ENCODE measurements at regions not wholly inside any gene's neighbourhood (a gene's known extent, or its start where the extent isn't known, plus 50 kb on each side); places are given as distances from the start of the nearest gene placed in this dataset.

GRCh38 chr9:107685901-107686300, 196.3 kb upstream of the KLF4 start:
- no peak overlapping the region for H3K4me3 Mint-ChIP-seq (ENCODE audit: low read depth, unreplicated experiment)
- intact Hi-C loops (cut with micrococcal nuclease; ENCODE audit: unreplicated experiment): no loop called here
- H3K27me3 Mint-ChIP-seq (ENCODE audit: unreplicated experiment): no peaks in the 10 kb centered on the region
- BruUV-seq (replicated peaks): no TSS peak
- CTCF ChIA-PET: interaction anchor here (0.6 kb wide), 1 partner anchor 136 kb away, joined by 12 read pairs; no protein-coding TSS in a partner anchor
- peaks cover 11% of the 10 kb centered on the region for H3K9me3 Mint-ChIP-seq (ENCODE audit: low read depth, unreplicated experiment)
- H3K27ac Mint-ChIP-seq (ENCODE audit: unreplicated experiment): no peak overlapping the region
- no peaks in the 10 kb centered on the region for H3K4me1 Mint-ChIP-seq (ENCODE audit: low read depth, unreplicated experiment)
- TF ChIP-seq CTCF (IDR thresholded peaks at IDR 0.05; ENCODE audit: unreplicated experiment): no peak
- no peak for DNase-seq
- no peaks in the 10 kb centered on the region for H3K36me3 Mint-ChIP-seq (ENCODE audit: insufficient read depth, unreplicated experiment)

GRCh38 chr9:107685376-107685775, 195.8 kb upstream of the KLF4 start:
- DNase-seq: no peak
- Mint-ChIP-seq H3K9me3 (ENCODE audit: low read depth, unreplicated experiment) (peaks cover 6% of the 10 kb centered on the region), H3K36me3 (ENCODE audit: insufficient read depth, unreplicated experiment) (no peaks in the 10 kb centered on the region), H3K27ac (ENCODE audit: unreplicated experiment) (no peak overlapping the region), H3K27me3 (ENCODE audit: unreplicated experiment) (no peaks in the 10 kb centered on the region), H3K4me1 (ENCODE audit: low read depth, unreplicated experiment) (no peaks in the 10 kb centered on the region), H3K4me3 (ENCODE audit: low read depth, unreplicated experiment) (no peak overlapping the region)
- CTCF ChIA-PET: interaction anchor here (0.6 kb wide), 1 partner anchor 46 kb away, joined by 3 read pairs; no protein-coding TSS in a partner anchor
- no peak for TF ChIP-seq CTCF (IDR thresholded peaks at IDR 0.05; ENCODE audit: unreplicated experiment)
- BruUV-seq (replicated peaks): no TSS peak
- intact Hi-C loops (cut with micrococcal nuclease; ENCODE audit: unreplicated experiment): no loop called here

GRCh38 chr9:107684224-107684623, 194.7 kb upstream of the KLF4 start:
- DNase-seq: no peak
- H3K4me3 Mint-ChIP-seq (ENCODE audit: low read depth, unreplicated experiment): no peak overlapping the region
- no peak overlapping the region for H3K27ac Mint-ChIP-seq (ENCODE audit: unreplicated experiment)
- H3K4me1 Mint-ChIP-seq (ENCODE audit: low read depth, unreplicated experiment): no peaks in the 10 kb centered on the region
- no peaks in the 10 kb centered on the region for H3K36me3 Mint-ChIP-seq (ENCODE audit: insufficient read depth, unreplicated experiment)
- CTCF ChIA-PET: interaction anchor here (0.6 to 1.0 kb wide), 2 partner anchors 112 to 162 kb away, joined by 3 to 4 read pairs; no protein-coding TSS in a partner anchor
- peaks cover 2% of the 10 kb centered on the region for H3K9me3 Mint-ChIP-seq (ENCODE audit: low read depth, unreplicated experiment)
- intact Hi-C loops (cut with micrococcal nuclease; ENCODE audit: unreplicated experiment): no loop called here
- TF ChIP-seq CTCF (IDR thresholded peaks at IDR 0.05; ENCODE audit: unreplicated experiment): no peak
- H3K27me3 Mint-ChIP-seq (ENCODE audit: unreplicated experiment): no peaks in the 10 kb centered on the region
- BruUV-seq (replicated peaks): no TSS peak

GRCh38 chr9:107683566-107683965, 194.0 kb upstream of the KLF4 start:
- Mint-ChIP-seq H3K27ac (ENCODE audit: unreplicated experiment) (no peak overlapping the region), H3K4me3 (ENCODE audit: low read depth, unreplicated experiment) (no peak overlapping the region), H3K36me3 (ENCODE audit: insufficient read depth, unreplicated experiment) (no peaks in the 10 kb centered on the region), H3K4me1 (ENCODE audit: low read depth, unreplicated experiment) (no peaks in the 10 kb centered on the region), H3K27me3 (ENCODE audit: unreplicated experiment) (no peaks in the 10 kb centered on the region), H3K9me3 (ENCODE audit: low read depth, unreplicated experiment) (no peaks in the 10 kb centered on the region)
- intact Hi-C loops (cut with micrococcal nuclease; ENCODE audit: unreplicated experiment): no loop called here
- BruUV-seq (replicated peaks): no TSS peak
- TF ChIP-seq CTCF (IDR thresholded peaks at IDR 0.05; ENCODE audit: unreplicated experiment): no peak
- CTCF ChIA-PET: no interaction called here
- DNase-seq: no peak
